GM18909 (cell line): ENCODE measurements at regions not wholly inside any gene's neighbourhood (a gene's known extent, or its start where the extent isn't known, plus 50 kb on each side); places are given as distances from the start of the nearest gene placed in this dataset.

Experiments used
- ATAC-seq: cut with Tn5 transposase; IDR thresholded peaks from one replicate; pipeline ENCODE4 v1.9.1; 2021; ENCODE audit warnings: mild to moderate bottlenecking; ENCODE audit not compliant: unreplicated experiment, poor library complexity

GRCh38 chr1:213891989-213892902 is 95.5 kb upstream of the PROX1 start:
- ATAC-seq: no peak

GRCh38 chr1:213898684-213899083 is 89.1 kb upstream of the PROX1 start:
- no peak for ATAC-seq

GRCh38 chr1:213899413-213899812 is 88.4 kb upstream of the PROX1 start:
- no peak for ATAC-seq

- ATAC-seq: no peak
Measured at GRCh38 chr1:213905344-213905743, 82.4 kb upstream of the PROX1 start.

GRCh38 chr1:213908521-213908920 is 79.3 kb upstream of the PROX1 start:
- ATAC-seq: no peak

- ATAC-seq: no peak
Measured at GRCh38 chr1:213914392-213914791, 73.4 kb upstream of the PROX1 start.

- ATAC-seq: no peak
Measured at GRCh38 chr1:213921311-213921710, 66.5 kb upstream of the PROX1 start.

- no peak for ATAC-seq
Measured at GRCh38 chr1:213921712-213922111, 66.1 kb upstream of the PROX1 start.

GRCh38 chr1:213925531-213926182 is 62.1 kb upstream of the PROX1 start:
- ATAC-seq: no peak

- no peak for ATAC-seq
Measured at GRCh38 chr1:213927846-213928245, 59.9 kb upstream of the PROX1 start.

GRCh38 chr1:213929398-213929797 is 58.4 kb upstream of the PROX1 start:
- no peak for ATAC-seq

GRCh38 chr1:213931836-213932235 is 55.9 kb upstream of the PROX1 start:
- ATAC-seq: no peak

GRCh38 chr1:213933336-213933735 is 54.4 kb upstream of the PROX1 start:
- no peak for ATAC-seq

GRCh38 chr1:213934649-213935048 is 53.1 kb upstream of the PROX1 start:
- ATAC-seq: no peak

GRCh38 chr1:213936571-213936970 is 51.2 kb upstream of the PROX1 start:
- ATAC-seq: no peak
